ENCODE measurements at regions not wholly inside any gene's neighbourhood (a gene's known extent, or its start where the extent isn't known, plus 50 kb on each side); places are given as distances from the start of the nearest gene placed in this dataset.

- Histone ChIP-seq H3K9me1 (ENCODE audit: control insufficient read depth, insufficient read depth, low read length) (no peaks in the 10 kb centered on the region), H3K27ac (ENCODE audit: extremely low read depth, low read depth, low read length) (no peak overlapping the region), H3K4me1 (replicated peaks in 1 of 2; ENCODE audit: control insufficient read depth in 2 of 2, insufficient read depth in 2 of 2, low read length in 2 of 2) (no peaks in the 10 kb centered on the region), H3K27me3 (ENCODE audit: control insufficient read depth in 2 of 2, insufficient read depth in 2 of 2, low read length in 2 of 2) (peaks cover 0 to 3% of the 10 kb centered on the region in 2 experiments; a peak in 2 of 5 replicates), H2AFZ (ENCODE audit: low read depth, low read length) (no peak overlapping the region), H3K36me3 (ENCODE audit: control insufficient read depth, insufficient read depth, low read length) (no peaks in the 10 kb centered on the region), H3K9me3 (replicated peaks; ENCODE audit: control insufficient read depth, insufficient read depth, low read depth, low read length) (no peaks in the 10 kb centered on the region), H3K4me2 (ENCODE audit: insufficient read depth, low read length) (no peak overlapping the region), H3K79me2 (ENCODE audit: control insufficient read depth, insufficient read depth, low read length) (no peaks in the 10 kb centered on the region), H3K9ac (ENCODE audit: insufficient read depth in 1 of 2, low read depth in 2 of 2, low read length in 2 of 2) (no peak overlapping the region), H4K20me1 (replicated peaks; ENCODE audit: control insufficient read depth, insufficient read depth, low read length) (no peaks in the 10 kb centered on the region), H3K4me3 (no peak overlapping the region)
- POLR2A ChIA-PET: no interaction called here
- no TSS peak for BruUV-seq (replicated peaks)
- ATAC-seq: no peak
- DNase-seq (ENCODE audit: extremely low read depth in 1 of 4, low spot score in 3 of 4): no peak
- no peak for FAIRE-seq
- in situ Hi-C loops (cut with MboI): no loop called here
- 0% methylated on average over 5 of the region's 5 CpGs for WGBS (ENCODE audit: insufficient coverage, low coverage, missing lambda C conversion rate)
- no peak for TF ChIP-seq ELK1 (CRISPR knock-in tag; IDR thresholded peaks at IDR 0.05)
- TF ChIP-seq CTBP1 (IDR thresholded peaks at IDR 0.05; ENCODE audit: borderline replicate concordance): no peak
- no peak for TF ChIP-seq GABPB1 (CRISPR knock-in tag; IDR thresholded peaks at IDR 0.05)
- no peak for TF ChIP-seq BCLAF1 (IDR thresholded peaks at IDR 0.05; ENCODE audit: borderline replicate concordance in 1 of 2, control insufficient read depth in 1 of 2, low read depth in 2 of 2, low read length in 1 of 2)
- no peak for TF ChIP-seq MYC (IDR thresholded peaks at IDR 0.05; ENCODE audit: low read depth, low read length)
- no peak for TF ChIP-seq MYC (CRISPR knock-in tag; IDR thresholded peaks at IDR 0.05; ENCODE audit: borderline replicate concordance, low read depth)
- no peak for TF ChIP-seq HNRNPK (IDR thresholded peaks at IDR 0.05; ENCODE audit: low read depth, low read length, poor library complexity, severe bottlenecking)
- no peak for TF ChIP-seq ZNF274 (IDR thresholded peaks at IDR 0.05; ENCODE audit: borderline replicate concordance, low read depth, low read length)
- no peak for TF ChIP-seq MED1 (CRISPR knock-in tag; IDR thresholded peaks at IDR 0.05; ENCODE audit: borderline replicate concordance)
- no peak for TF ChIP-seq PRPF4 (IDR thresholded peaks at IDR 0.05; ENCODE audit: insufficient read depth, low read depth, low read length, poor library complexity, severe bottlenecking)
- TF ChIP-seq CBX1 (IDR thresholded peaks at IDR 0.05; ENCODE audit: low read depth): no peak
- TF ChIP-seq RAD21 (CRISPR knock-in tag; conservative IDR thresholded peaks at IDR 0.05 in 1 of 2, IDR thresholded peaks at IDR 0.05 in 1 of 2): no peak
- TF ChIP-seq HEY1 (CRISPR knock-in tag; IDR thresholded peaks at IDR 0.05; ENCODE audit: borderline replicate concordance): no peak
- TF ChIP-seq ZKSCAN3 (CRISPR knock-in tag; IDR thresholded peaks at IDR 0.05): no peak
- TF ChIP-seq TAF9B (IDR thresholded peaks at IDR 0.05; ENCODE audit: partially characterized antibody): no peak
- no peak for TF ChIP-seq TBP (optimal IDR thresholded peaks at IDR 0.05; ENCODE audit: low read depth, low read length)
- no peak for TF ChIP-seq ZNF436 (CRISPR knock-in tag; IDR thresholded peaks at IDR 0.05)
- CTCF ChIA-PET (ENCODE audit: low intra/inter-chr PET ratio): no interaction called here
- intact Hi-C loops (cut with micrococcal nuclease): no loop called here
Observed at GRCh38 chr2:128817171-128817570, 498.5 kb upstream of the HS6ST1 start.
